H9 (cell line): ENCODE measurements at regions not wholly inside any gene's neighbourhood (a gene's known extent, or its start where the extent isn't known, plus 50 kb on each side); places are given as distances from the start of the nearest gene placed in this dataset.

ENCODE experiments used
- DNase-seq: peaks from one replicate; pipeline ENCODE4 v3.0.0-alpha.2; 2017
- H2AFZ ChIP-seq: one replicate; pipeline ENCODE4 v1.6.1; 2013; ENCODE audit warnings: mild to moderate bottlenecking, low read length, control low read depth, moderate library complexity
- H2AK5ac ChIP-seq: 2 replicates; pipeline ENCODE4 v1.6.1; 2013; ENCODE audit warnings: low read length, control low read depth, mixed read lengths; ENCODE audit not compliant: insufficient read length
- H2BK120ac ChIP-seq: one replicate; pipeline ENCODE4 v1.6.1; 2013; ENCODE audit warnings: low read depth, mild to moderate bottlenecking, low read length, control low read depth, inconsistent platforms; ENCODE audit not compliant: poor library complexity, severe bottlenecking
- H2BK12ac ChIP-seq: 2 replicates; pipeline ENCODE4 v1.6.1; 2013; ENCODE audit warnings: low read length, control low read depth, mixed read lengths, low read depth; ENCODE audit not compliant: insufficient read length
- H2BK15ac ChIP-seq: 2 replicates; pipeline ENCODE4 v1.6.1; 2013; ENCODE audit warnings: low read depth, low read length, control low read depth
- H2BK20ac ChIP-seq: one replicate; pipeline ENCODE4 v1.6.1; 2013; ENCODE audit warnings: low read depth, mild to moderate bottlenecking, low read length, control low read depth, inconsistent platforms; ENCODE audit not compliant: poor library complexity, severe bottlenecking
- H2BK5ac ChIP-seq: 2 replicates; pipeline ENCODE4 v1.6.1; 2013; ENCODE audit warnings: low read length, control low read depth, mixed read lengths; ENCODE audit not compliant: insufficient read length
- H3K14ac ChIP-seq: 2 replicates; pipeline ENCODE4 v1.6.1; 2013; ENCODE audit warnings: low read length, control low read depth; ENCODE audit not compliant: insufficient read depth
- H3K18ac ChIP-seq: 2 replicates; pipeline ENCODE4 v1.6.1; 2013; ENCODE audit warnings: low read depth, mild to moderate bottlenecking, mixed read lengths, low read length, control low read depth; ENCODE audit not compliant: insufficient read length
- H3K23ac ChIP-seq: 2 replicates; pipeline ENCODE4 v1.6.1; 2013; ENCODE audit warnings: low read length, control low read depth, mixed read lengths, low read depth; ENCODE audit not compliant: insufficient read length
- H3K23me2 ChIP-seq: 2 replicates; pipeline ENCODE4 v1.6.1; 2013; ENCODE audit warnings: low read depth, mild to moderate bottlenecking, mixed read lengths, low read length, control low read depth; ENCODE audit not compliant: insufficient read length, poor library complexity, severe bottlenecking
- H3K27ac ChIP-seq: 2 replicates; pipeline ENCODE4 v1.5.1; 2013; ENCODE audit warnings: low read length, control low read depth, mixed read lengths, low read depth; ENCODE audit not compliant: insufficient read length
- H3K27me3 ChIP-seq: 2 replicates; pipeline ENCODE4 v1.6.1; 2013; ENCODE audit warnings: low read length, control low read depth, inconsistent platforms; ENCODE audit not compliant: insufficient read depth
- H3K4ac ChIP-seq: 2 replicates; pipeline ENCODE4 v1.6.1; 2013; ENCODE audit warnings: low read depth, mild to moderate bottlenecking, control low read depth, inconsistent platforms, low read length, moderate library complexity
- H3K4me1 ChIP-seq: 2 replicates; pipeline ENCODE4 v1.6.1; 2013; ENCODE audit warnings: low read length, control low read depth, inconsistent platforms; ENCODE audit not compliant: insufficient read depth
- H3K4me2 ChIP-seq: 2 replicates; pipeline ENCODE4 v1.6.1; 2013; ENCODE audit warnings: low read length, control low read depth, mixed read lengths; ENCODE audit not compliant: insufficient read length, insufficient read depth
- H3K56ac ChIP-seq: 2 replicates; pipeline ENCODE4 v1.6.1; 2013; ENCODE audit warnings: low read depth, mild to moderate bottlenecking, mixed read lengths, low read length, control low read depth; ENCODE audit not compliant: insufficient read length
- H3K79me1 ChIP-seq: 2 replicates; pipeline ENCODE4 v1.6.1; 2013; ENCODE audit warnings: low read depth, mild to moderate bottlenecking, moderate library complexity, low read length, control low read depth, inconsistent platforms; ENCODE audit not compliant: insufficient read depth, poor library complexity, severe bottlenecking
- H3K79me2 ChIP-seq: 2 replicates; pipeline ENCODE4 v1.6.1; 2013; ENCODE audit warnings: low read length, control low read depth, inconsistent platforms; ENCODE audit not compliant: insufficient read depth
- H3K9ac ChIP-seq: 2 replicates; pipeline ENCODE4 v1.6.1; 2013; ENCODE audit warnings: low read length, control low read depth, mixed read lengths; ENCODE audit not compliant: insufficient read length; ENCODE audit errors: extremely low read depth
- H3K9me3 ChIP-seq: one replicate; pipeline ENCODE4 v1.6.1; 2013; ENCODE audit warnings: low read depth, low read length, inconsistent platforms; ENCODE audit not compliant: control insufficient read depth
- H3T11ph ChIP-seq: one replicate; pipeline ENCODE4 v1.6.1; 2013; ENCODE audit warnings: mild to moderate bottlenecking, low read length, control low read depth, inconsistent platforms
- H4K20me1 ChIP-seq: one replicate; pipeline ENCODE4 v1.6.1; 2013; ENCODE audit not compliant: control insufficient read depth, insufficient read length, insufficient read depth
- H4K5ac ChIP-seq: 2 replicates; pipeline ENCODE4 v1.6.1; 2013; ENCODE audit warnings: low read depth, mild to moderate bottlenecking, mixed read lengths, low read length, control low read depth; ENCODE audit not compliant: insufficient read length
- H4K8ac ChIP-seq: replicated peaks from 2 replicates; pipeline ENCODE4 v1.6.1; 2013; ENCODE audit warnings: low read length, control low read depth, mixed read lengths, low read depth; ENCODE audit not compliant: insufficient read length
- H4K91ac ChIP-seq: 2 replicates; pipeline ENCODE4 v1.6.1; 2013; ENCODE audit warnings: low read depth, mild to moderate bottlenecking, moderate library complexity, mixed read lengths, low read length, control low read depth; ENCODE audit not compliant: insufficient read length
- H3K27ac Mint-ChIP-seq, 3 experiments: 2 replicates in 2 of 3; 3 replicates in 1 of 3; pipeline ENCODE4 v1.8.0; 2020 to 2021; ENCODE audit warnings: mixed read lengths in 3 of 3, mild to moderate bottlenecking in 1 of 3, moderate library complexity in 1 of 3
- H3K27me3 Mint-ChIP-seq: 2 replicates; pipeline ENCODE4 v1.8.0; 2021; ENCODE audit warnings: low read depth, mild to moderate bottlenecking, moderate library complexity, mixed read lengths
- H3K36me3 Mint-ChIP-seq, 3 experiments: 2 replicates in 2 of 3; 3 replicates in 1 of 3; pipeline ENCODE4 v1.8.0; 2020 to 2021; ENCODE audit warnings: low read depth in 3 of 3, mixed read lengths in 3 of 3; ENCODE audit not compliant: insufficient read depth in 1 of 3
- H3K4me1 Mint-ChIP-seq, 2 experiments: 2 replicates each; pipeline ENCODE4 v1.8.0; 2020; ENCODE audit warnings: mixed read lengths in 2 of 2
- H3K4me3 Mint-ChIP-seq, 2 experiments: 2 replicates in 1 of 2; 3 replicates in 1 of 2; pipeline ENCODE4 v1.8.0; 2020 to 2021; ENCODE audit warnings: mild to moderate bottlenecking in 2 of 2, mixed read lengths in 2 of 2, moderate library complexity in 1 of 2
- H3K9me3 Mint-ChIP-seq, 2 experiments: 2 replicates in 1 of 2; 3 replicates in 1 of 2; pipeline ENCODE4 v1.8.0; 2020; ENCODE audit warnings: mild to moderate bottlenecking in 2 of 2, mixed read lengths in 2 of 2, moderate library complexity in 1 of 2
- CTCF ChIP-seq: fragments of 200-600 bp; sonication (generic); conservative IDR thresholded peaks from 3 replicates; pipeline ENCODE4 v1.8.0; 2021; ENCODE audit warnings: antibody characterized with exemption, mild to moderate bottlenecking
- WGBS: extraction: QIAGEN DNeasy Blood & Tissue Kit; methylation state at CpG from one replicate; pipeline ENCODE4 v1.1.7; 2013; ENCODE audit warnings: missing lambda C conversion rate, low lambda C conversion rate, mixed read lengths; ENCODE audit not compliant: insufficient read length; ENCODE audit errors: extremely low coverage; 5-methylcytosine and 5-hydroxymethylcytosine counted together

- H3K27me3 ChIP-seq, result no peaks in the 10 kb centered on the region
- no peak overlapping the region for H2BK20ac ChIP-seq
- no peaks in the 10 kb centered on the region for H3K9me3 Mint-ChIP-seq
- no peak for DNase-seq
- no peaks in the 10 kb centered on the region for H4K20me1 ChIP-seq
- no peak for TF ChIP-seq CTCF
- H2BK5ac ChIP-seq, result no peak overlapping the region
- H2BK15ac ChIP-seq, result no peak overlapping the region
- H3K56ac ChIP-seq, result no peak overlapping the region
- H3K4me3 Mint-ChIP-seq, result no peak overlapping the region
- H3K79me1 ChIP-seq, result no peaks in the 10 kb centered on the region
- peak overlapping the region in 1 of 3 experiments; percentile 47; a peak in 1 of 7 replicates for H3K27ac Mint-ChIP-seq
- peaks cover 6 to 8% of the 10 kb centered on the region in 2 experiments for H3K4me1 Mint-ChIP-seq
- no peak overlapping the region for H3K14ac ChIP-seq
- H2BK12ac ChIP-seq, result no peak overlapping the region
- H3K27ac ChIP-seq, result no peak overlapping the region
- H3K23ac ChIP-seq, result no peak overlapping the region
- no peak overlapping the region for H4K8ac ChIP-seq
- H2BK120ac ChIP-seq, result no peak overlapping the region
- WGBS, result no CpG with 5 or more reads among the region's 1 CpG
- H3T11ph ChIP-seq, result no peak overlapping the region
- H3K9ac ChIP-seq, result no peak overlapping the region
- no peaks in the 10 kb centered on the region for H3K23me2 ChIP-seq
- H4K5ac ChIP-seq, result no peak overlapping the region
- H3K9me3 ChIP-seq, result no peaks in the 10 kb centered on the region
- no peak overlapping the region for H3K4ac ChIP-seq
- no peak overlapping the region for H2AK5ac ChIP-seq
- H3K4me1 ChIP-seq, result no peaks in the 10 kb centered on the region
- no peaks in the 10 kb centered on the region; a peak in 1 of 7 replicates for H3K36me3 Mint-ChIP-seq
- no peaks in the 10 kb centered on the region for H3K27me3 Mint-ChIP-seq
- H2AFZ ChIP-seq, result no peak overlapping the region
- H3K79me2 ChIP-seq, result no peaks in the 10 kb centered on the region
- H3K4me2 ChIP-seq, result no peak overlapping the region
- H4K91ac ChIP-seq, result no peak overlapping the region
- H3K18ac ChIP-seq, result no peak overlapping the region
Observed at GRCh38 chr13:85719749-85720148, 79.5 kb downstream of the SLITRK6 start.
